Adrenal gland (tissue), 9 donors: ENCODE measurements at regions not wholly inside any gene's neighbourhood (a gene's known extent, or its start where the extent isn't known, plus 50 kb on each side); places are given as distances from the start of the nearest gene placed in this dataset.
"Not testable (repeated sequence)": the region's sequence is repeated elsewhere in the genome, so short reads cannot be mapped to it uniquely, and the experiment has no call there.

Experiments used
- DNase-seq, 7 donors: peaks; one replicate each; pipeline ENCODE4 v3.0.0-alpha.2; 2019 to 2020
- H3K27ac ChIP-seq, 5 donors: fragments of 200-600 bp; sonication (generic) in 4 of 5; 1 replicate in 3 of 5; 2 replicates in 2 of 5; pipeline versions ENCODE4 v1.5.1 to v1.8.0; 2016 to 2020; ENCODE audit warnings: mild to moderate bottlenecking in 1 of 5
- H3K27me3 ChIP-seq: fragments of 200-600 bp; 2 replicates; pipeline ENCODE4 v1.8.0; 2021
- H3K36me3 ChIP-seq, 2 donors: fragments of 200-600 bp; replicated peaks in 1 of 2; 1 replicate in 1 of 2; 2 replicates in 1 of 2; pipeline versions ENCODE4 v1.5.1 to v1.8.0; 2018 to 2022
- H3K4me1 ChIP-seq, 2 donors: fragments of 200-600 bp; replicated peaks in 1 of 2; 1 replicate in 1 of 2; 2 replicates in 1 of 2; pipeline versions ENCODE4 v1.5.1 to v1.8.0; 2018 to 2021
- H3K4me3 ChIP-seq, 4 donors: fragments of 200-600 bp; sonication (generic) in 3 of 4; one replicate each; pipeline ENCODE4 v1.5.1; 2016 to 2018
- H3K9me3 ChIP-seq, 3 donors: fragments of 200-600 bp; sonication (generic) in 1 of 3; replicated peaks in 1 of 3; 1 replicate in 2 of 3; 2 replicates in 1 of 3; pipeline versions ENCODE4 v1.5.1 to v1.8.0; 2016 to 2021
- POLR2A ChIP-seq, 2 donors: fragments of 450-650 bp; IDR thresholded peaks; one replicate each; pipeline ENCODE4 v1.6.1; 2017; ENCODE audit warnings: antibody characterized with exemption in 2 of 2, mild to moderate bottlenecking in 2 of 2, moderate library complexity in 1 of 2
- WGBS, 4 donors: extraction: QIAGEN DNeasy Blood & Tissue Kit in 2 of 4; methylation state at CpG; one replicate each; pipeline versions ENCODE4 v1.1.5 to v1.1.7; 2013 to 2017; 5-methylcytosine and 5-hydroxymethylcytosine counted together
- intact Hi-C, 2 donors: fragments of 100-400 bp; cut with DNase I; formaldehyde crosslinking; loops; one replicate each; pipeline versions ENCODE4 v1.14.1 to v1.15.0; 2022 to 2023
- TF ChIP-seq, protein P1 (sequence below), 6 experiments: fragments of 450-650 bp in 4 of 6; fragments of 200-600 bp in 2 of 6; sonication (generic) in 1 of 6; IDR thresholded peaks; 1 replicate in 5 of 6; 2 replicates in 1 of 6; pipeline versions ENCODE4 v1.5.1 to v1.8.0; 2016 to 2021; ENCODE audit warnings: antibody characterized with exemption in 6 of 6, mild to moderate bottlenecking in 2 of 6, moderate library complexity in 1 of 6
- donor health status: healthy with polysubstance abuse.
- donor health status: Bipolar disorder and iron deficiency.
- donor health status: DM: yes; HTN: yes; CAD: no.
- donor health status: DM: no; HTN: no; CAD: no.
- donor health status: DM: no; HTN: no; CAD: no.

GRCh38 chr1:147413110-147413605 lies 128.1 kb upstream of the BCL9 start:
- Histone ChIP-seq H3K9me3 (no peaks in the 10 kb centered on the region), H3K36me3 (no peaks in the 10 kb centered on the region), H3K4me3 (no peak overlapping the region), H3K4me1 (no peaks in the 10 kb centered on the region), H3K27ac (no peak overlapping the region), H3K27me3 (peaks cover 5% of the 10 kb centered on the region)
- TF ChIP-seq, protein P1, sequence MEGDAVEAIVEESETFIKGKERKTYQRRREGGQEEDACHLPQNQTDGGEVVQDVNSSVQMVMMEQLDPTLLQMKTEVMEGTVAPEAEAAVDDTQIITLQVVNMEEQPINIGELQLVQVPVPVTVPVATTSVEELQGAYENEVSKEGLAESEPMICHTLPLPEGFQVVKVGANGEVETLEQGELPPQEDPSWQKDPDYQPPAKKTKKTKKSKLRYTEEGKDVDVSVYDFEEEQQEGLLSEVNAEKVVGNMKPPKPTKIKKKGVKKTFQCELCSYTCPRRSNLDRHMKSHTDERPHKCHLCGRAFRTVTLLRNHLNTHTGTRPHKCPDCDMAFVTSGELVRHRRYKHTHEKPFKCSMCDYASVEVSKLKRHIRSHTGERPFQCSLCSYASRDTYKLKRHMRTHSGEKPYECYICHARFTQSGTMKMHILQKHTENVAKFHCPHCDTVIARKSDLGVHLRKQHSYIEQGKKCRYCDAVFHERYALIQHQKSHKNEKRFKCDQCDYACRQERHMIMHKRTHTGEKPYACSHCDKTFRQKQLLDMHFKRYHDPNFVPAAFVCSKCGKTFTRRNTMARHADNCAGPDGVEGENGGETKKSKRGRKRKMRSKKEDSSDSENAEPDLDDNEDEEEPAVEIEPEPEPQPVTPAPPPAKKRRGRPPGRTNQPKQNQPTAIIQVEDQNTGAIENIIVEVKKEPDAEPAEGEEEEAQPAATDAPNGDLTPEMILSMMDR (IDR thresholded peaks at IDR 0.05): no peak
- TF ChIP-seq POLR2A (IDR thresholded peaks at IDR 0.05): no peak
- DNase-seq: no peak
- WGBS, 4 donors: 78 to 82% (median 78%) methylated on average over 4 of the region's 4 CpGs
- intact Hi-C loops: no loop called here

GRCh38 chr1:147414505-147415163 lies 126.7 kb upstream of the BCL9 start:
- Histone ChIP-seq H3K36me3 (no peaks in the 10 kb centered on the region), H3K4me1 (no peaks in the 10 kb centered on the region), H3K9me3 (no peaks in the 10 kb centered on the region)

DNA sequence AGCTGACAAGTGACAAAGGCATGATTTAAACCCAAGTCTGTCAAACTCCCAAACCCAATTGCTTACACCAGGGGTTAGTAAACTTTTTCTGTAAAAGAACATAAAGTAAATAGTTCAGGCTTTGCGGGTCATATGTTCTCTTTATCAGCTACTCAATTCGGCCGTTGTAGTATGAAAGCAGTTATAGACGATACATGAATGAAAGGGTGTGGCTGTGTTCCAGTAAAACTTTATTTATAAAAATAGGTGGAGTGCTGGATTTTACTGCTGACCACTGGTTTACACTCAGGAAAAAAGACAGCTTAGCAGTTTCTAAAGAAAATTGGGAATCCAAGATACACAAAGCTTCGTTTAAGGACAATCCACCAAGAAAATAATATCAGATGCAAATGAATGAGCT lies 124.3 kb upstream of the BCL9 start:
- Histone ChIP-seq H3K4me3 (no peak overlapping the region), H3K27ac (no peak overlapping the region), H3K4me1 (no peaks in the 10 kb centered on the region), H3K27me3 (peaks cover 5% of the 10 kb centered on the region), H3K36me3 (no peaks in the 10 kb centered on the region), H3K9me3 (no peaks in the 10 kb centered on the region)
- no peak for DNase-seq
- WGBS, 4 donors: 53 to 65% (median 55%) methylated on average over 5 of the region's 5 CpGs
- TF ChIP-seq POLR2A (IDR thresholded peaks at IDR 0.05): no peak
- TF ChIP-seq, protein P1 (IDR thresholded peaks at IDR 0.05): no peak
- intact Hi-C loops: no loop called here

More at GRCh38 chr1:147414505-147415163, 126.7 kb upstream of the BCL9 start:
- Histone ChIP-seq H3K27ac (no peak overlapping the region), H3K27me3 (peaks cover 5% of the 10 kb centered on the region), H3K4me3 (no peak overlapping the region)
- no peak for DNase-seq
- TF ChIP-seq, protein P1 (IDR thresholded peaks at IDR 0.05): no peak
- TF ChIP-seq POLR2A (IDR thresholded peaks at IDR 0.05): no peak
- WGBS, 4 donors: 55 to 71% (median 66%) methylated on average over 3 of the region's 3 CpGs
- intact Hi-C loops: no loop called here

DNA sequence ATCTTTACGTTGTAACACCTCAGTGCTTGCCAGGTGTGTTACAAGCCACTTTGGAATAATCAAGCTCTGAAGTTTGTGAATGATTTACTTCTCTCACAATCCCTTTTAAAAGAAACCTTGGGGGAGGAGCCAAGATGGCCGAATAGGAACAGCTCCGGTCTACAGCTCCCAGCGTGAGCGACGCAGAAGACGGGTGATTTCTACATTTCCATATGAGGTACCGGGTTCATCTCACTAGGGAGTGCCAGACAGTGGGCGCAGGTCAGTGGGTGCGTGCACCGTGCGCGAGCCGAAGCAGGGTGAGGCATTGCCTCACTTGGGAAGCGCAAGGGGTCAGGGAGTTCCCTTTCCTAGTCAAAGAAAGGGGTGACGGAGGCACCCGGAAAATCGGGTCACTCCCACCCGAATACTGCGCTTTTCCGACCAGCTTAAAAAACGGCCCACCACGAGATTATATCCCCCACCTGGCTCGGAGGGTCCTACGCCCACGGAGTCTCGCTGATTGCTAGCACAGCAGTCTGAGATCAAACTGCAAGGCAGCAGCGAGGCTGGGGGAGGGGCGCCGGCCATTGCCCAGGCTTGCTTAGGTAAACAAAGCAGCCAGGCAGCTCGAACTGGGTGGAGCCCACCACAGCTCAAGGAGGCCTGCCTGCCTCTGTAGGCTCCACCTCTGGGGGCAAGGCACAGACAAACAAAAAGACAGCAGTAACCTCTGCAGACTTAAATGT lies 118.0 kb upstream of the BCL9 start:
- DNase-seq, H3K27ac ChIP-seq, H3K27me3 ChIP-seq, H3K36me3 ChIP-seq, H3K9me3 ChIP-seq, H3K4me3 ChIP-seq, H3K4me1 ChIP-seq, intact Hi-C loops: not testable (repeated sequence)
- 73 to 85% (median 80%) methylated on average over 22 to 31 of the region's 31 CpGs for WGBS, 4 donors
